Duodenal mucosa (tissue), 2 donors: ENCODE measurements at regions not wholly inside any gene's neighbourhood (a gene's known extent, or its start where the extent isn't known, plus 50 kb on each side); places are given as distances from the start of the nearest gene placed in this dataset.
"Not testable (repeated sequence)": the region's sequence is repeated elsewhere in the genome, so short reads cannot be mapped to it uniquely, and the experiment has no call there.

ENCODE experiments used
- H3K27ac ChIP-seq: one replicate; pipeline ENCODE4 v1.7.0; 2013; ENCODE audit warnings: low read depth, low read length
- H3K27me3 ChIP-seq, 2 donors: one replicate each; pipeline ENCODE4 v1.7.0; 2013; ENCODE audit warnings: low read length in 2 of 2, control low read depth in 1 of 2; ENCODE audit not compliant: insufficient read depth in 2 of 2, control insufficient read depth in 1 of 2
- H3K36me3 ChIP-seq, 2 donors: one replicate each; pipeline ENCODE4 v1.7.0; 2013; ENCODE audit warnings: low read length in 2 of 2, control low read depth in 1 of 2; ENCODE audit not compliant: insufficient read depth in 2 of 2, control insufficient read depth in 1 of 2
- H3K4me1 ChIP-seq, 2 donors: one replicate each; pipeline ENCODE4 v1.7.0; 2013; ENCODE audit warnings: low read length in 2 of 2, control low read depth in 1 of 2; ENCODE audit not compliant: insufficient read depth in 2 of 2, control insufficient read depth in 1 of 2
- H3K4me3 ChIP-seq, 2 donors: one replicate each; pipeline ENCODE4 v1.7.0; 2013; ENCODE audit warnings: low read length in 2 of 2, low read depth in 1 of 2
- H3K9ac ChIP-seq, 2 donors: one replicate each; pipeline ENCODE4 v1.7.0; 2013; ENCODE audit warnings: low read length in 2 of 2, low read depth in 1 of 2
- H3K9me3 ChIP-seq, 2 donors: one replicate each; pipeline ENCODE4 v1.7.0; 2013; ENCODE audit warnings: low read length in 2 of 2, control low read depth in 1 of 2; ENCODE audit not compliant: control insufficient read depth in 1 of 2

- not testable (repeated sequence) for H3K36me3 ChIP-seq, H3K27me3 ChIP-seq, H3K4me3 ChIP-seq, H3K27ac ChIP-seq, H3K4me1 ChIP-seq, H3K9me3 ChIP-seq, H3K9ac ChIP-seq
Measured at GRCh38 chr9:78172610-78173009, 63.3 kb upstream of the CEP78 start.

- no peak overlapping the region for H3K4me3 ChIP-seq
- H3K27me3 ChIP-seq = no peaks in the 10 kb centered on the region
- H3K4me1 ChIP-seq = no peaks in the 10 kb centered on the region
- H3K9me3 ChIP-seq = no peaks in the 10 kb centered on the region
- no peak overlapping the region for H3K27ac ChIP-seq
- H3K9ac ChIP-seq = no peak overlapping the region
- no peaks in the 10 kb centered on the region for H3K36me3 ChIP-seq
Measured at GRCh38 chr9:78171651-78172050, 64.2 kb upstream of the CEP78 start.

- Histone ChIP-seq H3K9ac (no peak overlapping the region), H3K4me3 (no peak overlapping the region), H3K36me3 (no peaks in the 10 kb centered on the region), H3K4me1 (no peaks in the 10 kb centered on the region), H3K27ac (no peak overlapping the region), H3K9me3 (no peaks in the 10 kb centered on the region), H3K27me3 (no peaks in the 10 kb centered on the region)
Measured at GRCh38 chr9:78169125-78169524, 66.8 kb upstream of the CEP78 start.

GRCh38 chr9:78167356-78167755 is 68.5 kb upstream of the CEP78 start:
- Histone ChIP-seq H3K27me3 (no peaks in the 10 kb centered on the region), H3K36me3 (no peaks in the 10 kb centered on the region)

GRCh38 chr9:78163834-78164233 is 72.0 kb upstream of the CEP78 start:
- Histone ChIP-seq H3K27ac (no peak overlapping the region), H3K27me3 (no peaks in the 10 kb centered on the region), H3K4me3 (no peak overlapping the region), H3K4me1 (no peaks in the 10 kb centered on the region), H3K9me3 (peaks cover 0 to 7% of the 10 kb centered on the region in 2 donors), H3K36me3 (no peaks in the 10 kb centered on the region), H3K9ac (no peak overlapping the region)

More at GRCh38 chr9:78167356-78167755, 68.5 kb upstream of the CEP78 start:
- H3K9ac ChIP-seq = no peak overlapping the region
- no peak overlapping the region for H3K27ac ChIP-seq
- peaks cover 0 to 7% of the 10 kb centered on the region in 2 donors for H3K9me3 ChIP-seq
- H3K4me1 ChIP-seq = no peaks in the 10 kb centered on the region
- H3K4me3 ChIP-seq = no peak overlapping the region

GRCh38 chr9:78158286-78158685 is 77.6 kb upstream of the CEP78 start:
- H3K9me3 ChIP-seq = peaks cover 0 to under 1% of the 10 kb centered on the region in 2 donors
- no peaks in the 10 kb centered on the region for H3K36me3 ChIP-seq
- H3K27me3 ChIP-seq = no peaks in the 10 kb centered on the region
- H3K9ac ChIP-seq = no peak overlapping the region
- H3K4me1 ChIP-seq = no peaks in the 10 kb centered on the region
- no peak overlapping the region for H3K4me3 ChIP-seq
- H3K27ac ChIP-seq = no peak overlapping the region

- no peaks in the 10 kb centered on the region for H3K36me3 ChIP-seq
- H3K9ac ChIP-seq = no peak overlapping the region
- no peak overlapping the region for H3K27ac ChIP-seq
- H3K4me3 ChIP-seq = no peak overlapping the region
- no peaks in the 10 kb centered on the region for H3K4me1 ChIP-seq
- H3K27me3 ChIP-seq = no peaks in the 10 kb centered on the region
- H3K9me3 ChIP-seq = no peaks in the 10 kb centered on the region
Measured at GRCh38 chr9:78150983-78151356, 84.9 kb upstream of the CEP78 start.

- no peaks in the 10 kb centered on the region for H3K27me3 ChIP-seq
- no peak overlapping the region for H3K9ac ChIP-seq
- no peak overlapping the region for H3K27ac ChIP-seq
- no peak overlapping the region for H3K4me3 ChIP-seq
- H3K4me1 ChIP-seq = no peaks in the 10 kb centered on the region
- no peaks in the 10 kb centered on the region for H3K9me3 ChIP-seq
- no peaks in the 10 kb centered on the region for H3K36me3 ChIP-seq
Measured at GRCh38 chr9:78150312-78150982, 85.4 kb upstream of the CEP78 start.

- no peak overlapping the region for H3K9ac ChIP-seq
- no peak overlapping the region for H3K4me3 ChIP-seq
- no peak overlapping the region for H3K27ac ChIP-seq
- H3K27me3 ChIP-seq = no peaks in the 10 kb centered on the region
- H3K36me3 ChIP-seq = no peaks in the 10 kb centered on the region
- no peaks in the 10 kb centered on the region for H3K4me1 ChIP-seq
- no peaks in the 10 kb centered on the region for H3K9me3 ChIP-seq
Measured at GRCh38 chr9:78149702-78150291, 86.1 kb upstream of the CEP78 start.

- no peak overlapping the region for H3K4me3 ChIP-seq
- H3K9me3 ChIP-seq = peaks cover 0 to 5% of the 10 kb centered on the region in 2 donors
- H3K27ac ChIP-seq = no peak overlapping the region
- no peak overlapping the region for H3K9ac ChIP-seq
- no peaks in the 10 kb centered on the region for H3K4me1 ChIP-seq
- no peaks in the 10 kb centered on the region for H3K27me3 ChIP-seq
- H3K36me3 ChIP-seq = no peaks in the 10 kb centered on the region
Measured at GRCh38 chr9:78146241-78146640, 89.6 kb upstream of the CEP78 start.
